HG03066 (cell line): ENCODE measurements at regions not wholly inside any gene's neighbourhood (a gene's known extent, or its start where the extent isn't known, plus 50 kb on each side); places are given as distances from the start of the nearest gene placed in this dataset.
"Not testable (repeated sequence)": the region's sequence is repeated elsewhere in the genome, so short reads cannot be mapped to it uniquely, and the experiment has no call there.

Experiments used
- ATAC-seq: cut with Tn5 transposase; IDR thresholded peaks from one replicate; pipeline ENCODE4 v1.9.1; 2021; ENCODE audit warnings: low read depth; ENCODE audit not compliant: unreplicated experiment

GRCh38 chr7:69515495-69516212 is 82.6 kb upstream of the AUTS2 start:
- ATAC-seq = no peak

DNA sequence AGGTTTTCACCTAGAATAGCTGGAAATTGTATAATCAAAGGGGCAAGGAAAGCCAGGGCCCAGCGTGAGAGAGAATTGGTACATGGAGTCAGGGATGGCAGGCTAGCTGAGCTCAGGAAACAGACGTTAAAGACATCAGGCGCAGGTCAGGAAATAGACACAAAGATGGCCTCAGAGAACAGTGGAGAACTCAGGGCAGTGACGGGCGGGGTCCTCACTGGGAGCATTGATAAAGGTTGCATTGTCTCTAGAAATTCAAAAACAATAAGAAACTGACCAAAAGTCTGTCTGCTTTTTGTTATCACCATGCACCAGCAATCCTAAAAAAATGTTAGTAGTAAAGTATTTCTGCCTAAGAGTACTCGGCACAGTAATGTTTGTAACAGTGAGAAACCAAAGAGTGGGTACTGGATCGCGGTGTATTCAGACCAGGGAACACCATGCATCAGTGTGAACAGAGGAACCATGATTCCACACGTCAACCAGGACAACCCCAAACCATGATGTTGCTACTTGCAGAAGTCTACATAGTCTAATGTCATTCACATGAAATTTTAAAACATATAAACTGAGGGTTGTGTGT is 81.9 kb upstream of the AUTS2 start:
- no peak for ATAC-seq

- no peak for ATAC-seq
Observed at GRCh38 chr7:69517985-69518704, 80.1 kb upstream of the AUTS2 start.

DNA sequence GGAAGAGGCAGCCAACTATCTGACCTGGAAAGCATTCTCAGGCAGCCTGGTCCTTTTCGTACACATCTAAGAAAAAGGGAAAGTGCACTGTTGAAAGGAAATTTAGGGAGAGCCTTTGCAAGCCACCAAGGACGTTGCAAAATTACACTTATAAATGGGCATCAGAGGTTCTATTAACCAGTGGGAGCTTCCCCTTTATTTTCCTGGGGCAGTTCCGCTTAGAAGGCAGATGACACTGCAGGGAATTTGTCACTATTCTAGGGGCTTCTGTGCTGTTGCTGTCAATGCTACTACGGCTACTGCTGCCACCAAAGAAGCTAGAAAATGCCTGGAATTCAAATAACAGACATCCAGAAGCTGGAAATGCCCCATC is 79.6 kb upstream of the AUTS2 start:
- no peak for ATAC-seq

GRCh38 chr7:69526570-69526969 is 71.7 kb upstream of the AUTS2 start:
- ATAC-seq = no peak

- no peak for ATAC-seq
Observed at GRCh38 chr7:69527706-69528105, 70.6 kb upstream of the AUTS2 start.

- no peak for ATAC-seq
Observed at GRCh38 chr7:69531050-69531449, 67.2 kb upstream of the AUTS2 start.

- no peak for ATAC-seq
Observed at GRCh38 chr7:69534461-69535041, 63.7 kb upstream of the AUTS2 start.

DNA sequence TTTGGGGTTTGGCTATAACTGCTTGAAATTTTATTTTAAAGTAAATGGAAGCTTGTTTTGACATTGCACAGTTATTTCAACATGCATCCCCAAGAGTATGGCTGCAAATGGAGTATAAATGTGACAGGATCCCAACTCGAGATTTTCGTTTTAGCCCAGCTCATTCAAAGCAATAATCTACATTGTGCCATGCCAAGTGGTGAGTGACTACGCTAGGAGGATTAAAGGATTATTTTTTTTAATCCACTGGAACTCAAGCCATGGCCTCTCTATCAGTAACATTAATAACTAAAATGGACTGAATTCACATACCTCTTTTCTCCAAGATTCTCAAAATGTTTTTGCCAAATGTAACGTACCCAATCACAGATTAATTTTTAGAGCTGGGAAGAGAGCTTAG is 60.6 kb upstream of the AUTS2 start:
- ATAC-seq = no peak

- ATAC-seq = no peak
Observed at GRCh38 chr7:69539531-69539930, 58.7 kb upstream of the AUTS2 start.

DNA sequence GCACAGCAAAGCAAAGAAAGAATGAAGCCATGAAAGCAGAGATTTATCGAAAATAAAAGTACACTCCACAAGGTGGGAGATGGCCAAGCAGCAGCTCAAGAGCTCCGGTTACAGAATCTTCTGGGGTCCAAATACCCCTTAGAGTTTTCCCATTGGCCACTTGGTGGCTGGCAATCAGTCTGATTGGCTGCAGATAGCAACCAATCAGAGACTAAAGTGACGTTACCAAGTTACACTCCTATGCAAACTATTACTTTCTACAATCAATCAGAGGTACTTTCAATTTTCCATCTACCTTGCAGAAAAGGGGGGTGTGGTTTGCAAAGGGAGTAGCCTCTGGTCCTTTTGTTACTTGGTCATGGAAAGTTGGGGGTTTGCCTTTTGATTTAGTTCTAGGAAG is 58.0 kb upstream of the AUTS2 start:
- no peak for ATAC-seq

- not testable (repeated sequence) for ATAC-seq
Observed at GRCh38 chr7:69541779-69542432, 56.4 kb upstream of the AUTS2 start.

DNA sequence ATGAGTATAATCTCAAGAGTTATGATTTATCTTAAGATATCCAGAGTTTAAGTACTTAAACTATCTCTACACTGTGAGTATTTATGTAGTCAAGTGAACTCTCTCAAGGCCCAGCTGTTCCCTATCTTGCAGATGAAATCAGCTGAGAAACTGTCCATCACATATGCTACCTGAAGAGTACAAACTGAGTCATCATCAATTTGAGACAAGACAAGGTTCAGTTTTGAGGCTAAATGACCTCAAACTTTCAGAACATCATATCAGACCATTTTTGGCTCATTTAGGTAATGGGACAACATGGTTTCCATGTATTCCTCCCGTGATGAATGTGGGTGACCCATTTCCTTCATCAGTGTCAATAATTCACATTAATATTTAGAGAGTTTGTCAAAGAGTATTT is 53.1 kb upstream of the AUTS2 start:
- no peak for ATAC-seq
